ENCODE measurements at regions not wholly inside any gene's neighbourhood (a gene's known extent, or its start where the extent isn't known, plus 50 kb on each side); places are given as distances from the start of the nearest gene placed in this dataset.

- H3K36me3 ChIP-seq (ENCODE audit: control insufficient read depth, insufficient read depth, low read length) = no peaks in the 10 kb centered on the region
- no peak overlapping the region for H3K4me3 ChIP-seq (replicated peaks; ENCODE audit: low read depth, low read length)
- DNase-seq (ENCODE audit: extremely low read depth, insufficient read length) = no peak
- no peak for TF ChIP-seq CTCF (IDR thresholded peaks at IDR 0.05; ENCODE audit: insufficient read depth, low read length, poor library complexity, severe bottlenecking)
- H3K27me3 ChIP-seq (replicated peaks; ENCODE audit: control insufficient read depth, insufficient read depth, low read length) = no peaks in the 10 kb centered on the region
Measured at GRCh38 chr18:38851526-38851925, 1285.9 kb upstream of the CELF4 start.

- no peak overlapping the region for H3K4me3 ChIP-seq (replicated peaks; ENCODE audit: low read depth, low read length)
- no peak for DNase-seq (ENCODE audit: extremely low read depth, insufficient read length)
- TF ChIP-seq CTCF (IDR thresholded peaks at IDR 0.05; ENCODE audit: insufficient read depth, low read length, poor library complexity, severe bottlenecking) = no peak
- H3K36me3 ChIP-seq (ENCODE audit: control insufficient read depth, insufficient read depth, low read length) = no peaks in the 10 kb centered on the region
- H3K27me3 ChIP-seq (replicated peaks; ENCODE audit: control insufficient read depth, insufficient read depth, low read length) = no peaks in the 10 kb centered on the region
Measured at GRCh38 chr18:38847326-38847725, 1281.7 kb upstream of the CELF4 start.

- Histone ChIP-seq H3K36me3 (ENCODE audit: control insufficient read depth, insufficient read depth, low read length) (no peaks in the 10 kb centered on the region), H3K27me3 (replicated peaks; ENCODE audit: control insufficient read depth, insufficient read depth, low read length) (no peaks in the 10 kb centered on the region), H3K4me3 (replicated peaks; ENCODE audit: low read depth, low read length) (no peak overlapping the region)
- no peak for DNase-seq (ENCODE audit: extremely low read depth, insufficient read length)
- TF ChIP-seq CTCF (IDR thresholded peaks at IDR 0.05; ENCODE audit: insufficient read depth, low read length, poor library complexity, severe bottlenecking) = no peak
Measured at GRCh38 chr18:38843291-38843690, 1277.7 kb upstream of the CELF4 start.

GRCh38 chr18:38826247-38826646 lies 1260.6 kb upstream of the CELF4 start:
- DNase-seq (ENCODE audit: extremely low read depth, insufficient read length) = no peak
- TF ChIP-seq CTCF (IDR thresholded peaks at IDR 0.05; ENCODE audit: insufficient read depth, low read length, poor library complexity, severe bottlenecking) = no peak
- H3K36me3 ChIP-seq (ENCODE audit: control insufficient read depth, insufficient read depth, low read length) = no peaks in the 10 kb centered on the region
- H3K4me3 ChIP-seq (replicated peaks; ENCODE audit: low read depth, low read length) = no peak overlapping the region
- no peaks in the 10 kb centered on the region for H3K27me3 ChIP-seq (replicated peaks; ENCODE audit: control insufficient read depth, insufficient read depth, low read length)

- Histone ChIP-seq H3K36me3 (ENCODE audit: control insufficient read depth, insufficient read depth, low read length) (no peaks in the 10 kb centered on the region), H3K4me3 (replicated peaks; ENCODE audit: low read depth, low read length) (no peak overlapping the region), H3K27me3 (replicated peaks; ENCODE audit: control insufficient read depth, insufficient read depth, low read length) (no peaks in the 10 kb centered on the region)
- DNase-seq (ENCODE audit: extremely low read depth, insufficient read length) = no peak
- TF ChIP-seq CTCF (IDR thresholded peaks at IDR 0.05; ENCODE audit: insufficient read depth, low read length, poor library complexity, severe bottlenecking) = no peak
Measured at GRCh38 chr18:38811209-38811608, 1245.6 kb upstream of the CELF4 start.

- no peak for TF ChIP-seq CTCF (IDR thresholded peaks at IDR 0.05; ENCODE audit: insufficient read depth, low read length, poor library complexity, severe bottlenecking)
- no peak for DNase-seq (ENCODE audit: extremely low read depth, insufficient read length)
Measured at GRCh38 chr18:38810789-38811188, 1245.2 kb upstream of the CELF4 start.

More at GRCh38 chr18:38810789-38811188, 1245.2 kb upstream of the CELF4 start:
- Histone ChIP-seq H3K4me3 (replicated peaks; ENCODE audit: low read depth, low read length) (no peak overlapping the region), H3K36me3 (ENCODE audit: control insufficient read depth, insufficient read depth, low read length) (no peaks in the 10 kb centered on the region), H3K27me3 (replicated peaks; ENCODE audit: control insufficient read depth, insufficient read depth, low read length) (no peaks in the 10 kb centered on the region)

Data from GM06990 (cell line).